Trophoblast cell (in vitro differentiated cells and primary cell): ENCODE measurements at regions not wholly inside any gene's neighbourhood (a gene's known extent, or its start where the extent isn't known, plus 50 kb on each side); places are given as distances from the start of the nearest gene placed in this dataset.

Experiments
- DNase-seq, 2 donors: peaks; one replicate each; pipeline ENCODE4 v3.0.0-alpha.2; 2016
- H2AFZ ChIP-seq: 2 replicates; pipeline ENCODE4 v1.6.1; 2013; ENCODE audit warnings: low read length, moderate library complexity, mild to moderate bottlenecking; ENCODE audit not compliant: insufficient read depth, poor library complexity
- H2AK5ac ChIP-seq: 2 replicates; pipeline ENCODE4 v1.6.1; 2013; ENCODE audit warnings: mild to moderate bottlenecking, low read length
- H2BK120ac ChIP-seq: 2 replicates; pipeline ENCODE4 v1.6.1; 2013; ENCODE audit warnings: low read length, mild to moderate bottlenecking, moderate library complexity; ENCODE audit not compliant: insufficient read depth, poor library complexity
- H2BK12ac ChIP-seq: 2 replicates; pipeline ENCODE4 v1.6.1; 2013; ENCODE audit warnings: mild to moderate bottlenecking, low read length, moderate library complexity
- H2BK5ac ChIP-seq: 2 replicates; pipeline ENCODE4 v1.6.1; 2013; ENCODE audit warnings: low read length, low read depth, moderate library complexity, mild to moderate bottlenecking; ENCODE audit not compliant: poor library complexity
- H3K14ac ChIP-seq: 2 replicates; pipeline ENCODE4 v1.6.1; 2013; ENCODE audit warnings: mild to moderate bottlenecking, low read length
- H3K18ac ChIP-seq: 2 replicates; pipeline ENCODE4 v1.6.1; 2013; ENCODE audit warnings: mild to moderate bottlenecking, low read length
- H3K23ac ChIP-seq: 2 replicates; pipeline ENCODE4 v1.6.1; 2013; ENCODE audit warnings: low read length
- H3K27ac ChIP-seq: 2 replicates; pipeline ENCODE4 v1.5.1; 2013; ENCODE audit warnings: low read depth, mild to moderate bottlenecking, inconsistent platforms, low read length, moderate library complexity
- H3K27me3 ChIP-seq: 2 replicates; pipeline ENCODE4 v1.6.1; 2013; ENCODE audit warnings: inconsistent platforms, mild to moderate bottlenecking, low read length, moderate library complexity; ENCODE audit not compliant: insufficient read depth
- H3K36me3 ChIP-seq, 2 experiments: 1 replicate in 1 of 2; 2 replicates in 1 of 2; pipeline ENCODE4 v1.6.1; 2013; ENCODE audit warnings: low read length in 2 of 2, mild to moderate bottlenecking in 2 of 2, moderate library complexity in 1 of 2; ENCODE audit not compliant: insufficient read depth in 2 of 2, control insufficient read depth in 1 of 2
- H3K4ac ChIP-seq: 2 replicates; pipeline ENCODE4 v1.6.1; 2013; ENCODE audit warnings: low read depth, mild to moderate bottlenecking, low read length, moderate library complexity
- H3K4me1 ChIP-seq, 2 experiments: 1 replicate in 1 of 2; 2 replicates in 1 of 2; pipeline ENCODE4 v1.6.1; 2013; ENCODE audit warnings: low read length in 2 of 2, mild to moderate bottlenecking in 2 of 2, moderate library complexity in 1 of 2; ENCODE audit not compliant: insufficient read depth in 2 of 2, control insufficient read depth in 1 of 2
- H3K4me2 ChIP-seq: 2 replicates; pipeline ENCODE4 v1.6.1; 2013; ENCODE audit warnings: inconsistent platforms, mild to moderate bottlenecking, low read length, moderate library complexity
- H3K4me3 ChIP-seq: 2 replicates; pipeline ENCODE4 v1.5.1; 2013; ENCODE audit warnings: mild to moderate bottlenecking, low read depth, low read length, inconsistent platforms
- H3K79me1 ChIP-seq: one replicate; pipeline ENCODE4 v1.6.1; 2013; ENCODE audit warnings: low read length
- H3K79me2 ChIP-seq: 2 replicates; pipeline ENCODE4 v1.6.1; 2013; ENCODE audit warnings: low read length, mild to moderate bottlenecking; ENCODE audit not compliant: control insufficient read depth, insufficient read depth, poor library complexity
- H3K9ac ChIP-seq: 2 replicates; pipeline ENCODE4 v1.6.1; 2013; ENCODE audit warnings: mild to moderate bottlenecking, low read length
- H3K9me3 ChIP-seq: 2 replicates; pipeline ENCODE4 v1.6.1; 2013; ENCODE audit warnings: low read depth, mild to moderate bottlenecking, control low read depth, inconsistent platforms, low read length; ENCODE audit not compliant: insufficient read depth
- H4K12ac ChIP-seq: 2 replicates; pipeline ENCODE4 v1.6.1; 2013; ENCODE audit warnings: low read depth, mild to moderate bottlenecking, low read length, moderate library complexity
- H4K8ac ChIP-seq: 2 replicates; pipeline ENCODE4 v1.6.1; 2013; ENCODE audit warnings: low read depth, mild to moderate bottlenecking, low read length, moderate library complexity
- H4K91ac ChIP-seq: one replicate; pipeline ENCODE4 v1.6.1; 2013; ENCODE audit warnings: low read depth, mild to moderate bottlenecking, low read length, moderate library complexity
- WGBS: extraction: QIAGEN DNeasy Blood & Tissue Kit; methylation state at CpG from one replicate; pipeline ENCODE4 v1.1.7; 2013; ENCODE audit warnings: missing lambda C conversion rate; ENCODE audit not compliant: insufficient read length, insufficient coverage; ENCODE audit errors: extremely low coverage; 5-methylcytosine and 5-hydroxymethylcytosine counted together

GRCh38 chr5:172550996-172551395 is 90.1 kb upstream of the NEURL1B start:
- Histone ChIP-seq H3K79me1 (no peaks in the 10 kb centered on the region), H3K4ac (no peak overlapping the region), H3K9ac (no peak overlapping the region), H4K91ac (no peak overlapping the region), H2BK120ac (no peak overlapping the region), H2BK5ac (no peak overlapping the region), H3K4me3 (no peak overlapping the region), H3K9me3 (peaks cover 2% of the 10 kb centered on the region), H2AFZ (no peak overlapping the region), H4K12ac (no peak overlapping the region), H3K27me3 (no peaks in the 10 kb centered on the region), H3K79me2 (no peaks in the 10 kb centered on the region), H3K27ac (no peak overlapping the region), H2AK5ac (no peak overlapping the region), H2BK12ac (no peak overlapping the region), H3K4me1 (peaks cover 0 to 2% of the 10 kb centered on the region in 2 experiments), H3K4me2 (no peak overlapping the region), H3K14ac (no peak overlapping the region), H3K36me3 (no peaks in the 10 kb centered on the region), H3K18ac (no peak overlapping the region), H4K8ac (no peak overlapping the region), H3K23ac (no peak overlapping the region)
- no CpG with 5 or more reads among the region's 9 CpGs for WGBS
- DNase-seq, result no peak

- no peak overlapping the region for H3K4me3 ChIP-seq
- no peaks in the 10 kb centered on the region for H3K79me1 ChIP-seq
- H3K4me1 ChIP-seq, result peaks cover 0 to 2% of the 10 kb centered on the region in 2 experiments
- no peak overlapping the region for H3K27ac ChIP-seq
- no peak overlapping the region for H3K23ac ChIP-seq
- H3K9ac ChIP-seq, result no peak overlapping the region
- no peak overlapping the region for H2AK5ac ChIP-seq
- no peak overlapping the region for H4K8ac ChIP-seq
- DNase-seq, result no peak
- H3K4me2 ChIP-seq, result no peak overlapping the region
- no peak overlapping the region for H3K18ac ChIP-seq
- H2BK120ac ChIP-seq, result no peak overlapping the region
- H2BK5ac ChIP-seq, result no peak overlapping the region
- H3K27me3 ChIP-seq, result no peaks in the 10 kb centered on the region
- no peak overlapping the region for H4K91ac ChIP-seq
- no CpG with 5 or more reads among the region's 9 CpGs for whole genome bisulfite sequencing
- H3K79me2 ChIP-seq, result no peaks in the 10 kb centered on the region
- H3K36me3 ChIP-seq, result no peaks in the 10 kb centered on the region
- H3K14ac ChIP-seq, result no peak overlapping the region
- H3K9me3 ChIP-seq, result peaks cover 2% of the 10 kb centered on the region
- H4K12ac ChIP-seq, result no peak overlapping the region
- no peak overlapping the region for H3K4ac ChIP-seq
- H2AFZ ChIP-seq, result no peak overlapping the region
- H2BK12ac ChIP-seq, result no peak overlapping the region
Measured at GRCh38 chr5:172550096-172550765, 90.8 kb upstream of the NEURL1B start.

- Histone ChIP-seq H3K9ac (no peak overlapping the region), H3K79me2 (no peaks in the 10 kb centered on the region), H3K36me3 (no peaks in the 10 kb centered on the region), H2BK5ac (no peak overlapping the region), H3K27ac (no peak overlapping the region), H3K4me3 (no peak overlapping the region), H3K14ac (no peak overlapping the region), H2BK12ac (no peak overlapping the region), H2BK120ac (no peak overlapping the region), H3K18ac (no peak overlapping the region), H4K12ac (no peak overlapping the region), H4K8ac (no peak overlapping the region), H3K9me3 (peaks cover 2% of the 10 kb centered on the region), H2AFZ (no peak overlapping the region), H4K91ac (no peak overlapping the region), H3K4me2 (no peak overlapping the region), H3K4me1 (peaks cover 0 to 2% of the 10 kb centered on the region in 2 experiments), H3K4ac (no peak overlapping the region), H2AK5ac (no peak overlapping the region), H3K27me3 (no peaks in the 10 kb centered on the region), H3K23ac (no peak overlapping the region), H3K79me1 (no peaks in the 10 kb centered on the region)
- WGBS, result no CpG with 5 or more reads among the region's 13 CpGs
- DNase-seq, result no peak
Measured at GRCh38 chr5:172549696-172550095, 91.4 kb upstream of the NEURL1B start.

- DNase-seq, result no peak
- no peak overlapping the region for H2AFZ ChIP-seq
- no peak overlapping the region for H4K8ac ChIP-seq
- H4K12ac ChIP-seq, result no peak overlapping the region
- H3K9me3 ChIP-seq, result no peaks in the 10 kb centered on the region
- H3K18ac ChIP-seq, result no peak overlapping the region
- WGBS, result no CpG with 5 or more reads among the region's 14 CpGs
- no peak overlapping the region for H3K14ac ChIP-seq
- H4K91ac ChIP-seq, result no peak overlapping the region
- no peak overlapping the region for H3K23ac ChIP-seq
- no peak overlapping the region for H2AK5ac ChIP-seq
- H3K79me2 ChIP-seq, result no peaks in the 10 kb centered on the region
- no peaks in the 10 kb centered on the region for H3K36me3 ChIP-seq
- H2BK120ac ChIP-seq, result no peak overlapping the region
- H3K4ac ChIP-seq, result no peak overlapping the region
- no peaks in the 10 kb centered on the region for H3K79me1 ChIP-seq
- no peak overlapping the region for H3K4me2 ChIP-seq
- H2BK5ac ChIP-seq, result no peak overlapping the region
- H2BK12ac ChIP-seq, result no peak overlapping the region
- no peak overlapping the region for H3K27ac ChIP-seq
- H3K4me3 ChIP-seq, result no peak overlapping the region
- H3K27me3 ChIP-seq, result no peaks in the 10 kb centered on the region
- H3K9ac ChIP-seq, result no peak overlapping the region
- peaks cover 0 to 2% of the 10 kb centered on the region in 2 experiments for H3K4me1 ChIP-seq
Measured at GRCh38 chr5:172548981-172549687, 91.9 kb upstream of the NEURL1B start.
